ENCODE measurements at regions not wholly inside any gene's neighbourhood (a gene's known extent, or its start where the extent isn't known, plus 50 kb on each side); places are given as distances from the start of the nearest gene placed in this dataset.

- TF ChIP-seq ZNF142 (CRISPR knock-in tag; IDR thresholded peaks at IDR 0.05) (peak; percentile 57; the same call in 1 of the 2 replicates), ZNF260 (CRISPR knock-in tag; IDR thresholded peaks at IDR 0.05; ENCODE audit: borderline replicate concordance, low read depth) (no peak), DNMT3B (CRISPR knock-in tag; conservative IDR thresholded peaks at IDR 0.05) (no peak), ZBTB21 (CRISPR knock-in tag; IDR thresholded peaks at IDR 0.05) (no peak), ZNF713 (CRISPR knock-in tag; IDR thresholded peaks at IDR 0.05) (peak; percentile 11; the same call in 1 of the 2 replicates), CENPX (CRISPR knock-in tag; IDR thresholded peaks at IDR 0.05) (no peak), BCL6 (CRISPR knock-in tag; IDR thresholded peaks at IDR 0.05) (0 out of 2 replicates have a peak, but pooled peaks have one; percentile 17), EP300 (IDR thresholded peaks at IDR 0.05; ENCODE audit: low read depth in 2 of 2, low read length in 2 of 2) (peak; percentile 22 to 64; a peak in 2 of 4 replicates), EP300 (CRISPR knock-in tag; IDR thresholded peaks at IDR 0.05; ENCODE audit: borderline replicate concordance) (peak; percentile 50; the same call in 1 of the 2 replicates), ZNF383 (CRISPR knock-in tag; IDR thresholded peaks at IDR 0.05; ENCODE audit: borderline replicate concordance) (0 out of 2 replicates have a peak, but pooled peaks have one; percentile 1), KIAA2018 (CRISPR knock-in tag; IDR thresholded peaks at IDR 0.05; ENCODE audit: borderline replicate concordance) (0 out of 2 replicates have a peak, but pooled peaks have one; percentile 66), KAT8 (CRISPR knock-in tag; IDR thresholded peaks at IDR 0.05) (peak; percentile 67; the same call in 1 of the 2 replicates), ZNF569 (CRISPR knock-in tag; IDR thresholded peaks at IDR 0.05; ENCODE audit: borderline replicate concordance) (peak; percentile 6; the same call in 1 of the 2 replicates)
Measured at GRCh38 chr14:34059925-34060650, 109.2 kb upstream of the EGLN3 start (continued).

Measured in HepG2 (cell line).